Lower leg skin (tissue), 4 donors: ENCODE measurements at regions not wholly inside any gene's neighbourhood (a gene's known extent, or its start where the extent isn't known, plus 50 kb on each side); places are given as distances from the start of the nearest gene placed in this dataset.

Experiments
- DNase-seq, 2 donors: peaks; one replicate each; pipeline ENCODE4 v3.0.0-alpha.2; 2019; ENCODE audit warnings: low spot score in 2 of 2
- H3K4me3 ChIP-seq: fragments of 200-600 bp; sonication (generic); 2 replicates; pipeline ENCODE4 v1.5.1; 2017; ENCODE audit warnings: mild to moderate bottlenecking, low read depth; ENCODE audit not compliant: poor library complexity, severe bottlenecking
- CTCF ChIP-seq, 3 donors: fragments of 450-650 bp; IDR thresholded peaks; one replicate each; pipeline ENCODE4 v1.5.1; 2016; ENCODE audit warnings: antibody characterized with exemption in 3 of 3, mild to moderate bottlenecking in 3 of 3, moderate library complexity in 2 of 3
- POLR2A ChIP-seq, 2 donors: fragments of 450-650 bp; IDR thresholded peaks; one replicate each; pipeline ENCODE4 v1.6.1; 2016 to 2017; ENCODE audit warnings: antibody characterized with exemption in 2 of 2, mild to moderate bottlenecking in 1 of 2, moderate library complexity in 1 of 2
- WGBS, 2 donors: methylation state at CpG; one replicate each; pipeline ENCODE4 v1.1.5; 2018; 5-methylcytosine and 5-hydroxymethylcytosine counted together
- intact Hi-C: fragments of 100-400 bp; cut with DNase I; formaldehyde crosslinking; loops from one replicate; pipeline ENCODE4 v1.15.0; 2023; ENCODE audit warnings: low total_unique reads

GRCh38 chr13:48909056-48909389 is 66.7 kb upstream of the FNDC3A start:
- no peak for DNase-seq
- 39 to 41% methylated on average over 2 of the region's 2 CpGs for WGBS, 2 donors
- TF ChIP-seq POLR2A (IDR thresholded peaks at IDR 0.05) (no peak), CTCF (IDR thresholded peaks at IDR 0.05) (no peak)
- intact Hi-C loops = no loop called here
- H3K4me3 ChIP-seq = no peak overlapping the region

- TF ChIP-seq POLR2A (IDR thresholded peaks at IDR 0.05) = no peak
- TF ChIP-seq CTCF (IDR thresholded peaks at IDR 0.05) = no peak
- no peak for DNase-seq
- intact Hi-C loops = no loop called here
- H3K4me3 ChIP-seq = no peak overlapping the region
- WGBS, 2 donors = 38 to 40% methylated on average over 2 of the region's 2 CpGs
These were observed 65.0 kb upstream of the FNDC3A start for GRCh38 chr13:48910686-48911085.

- no peak for TF ChIP-seq POLR2A (IDR thresholded peaks at IDR 0.05)
- TF ChIP-seq CTCF (IDR thresholded peaks at IDR 0.05) = no peak
- DNase-seq = no peak
- no peak overlapping the region for H3K4me3 ChIP-seq
- intact Hi-C loops = no loop called here
- 71 to 77% methylated on average over 1 of the region's 1 CpG for WGBS, 2 donors
These were observed 56.0 kb upstream of the FNDC3A start for GRCh38 chr13:48919751-48920150.

- intact Hi-C loops = no loop called here
- no peak overlapping the region for H3K4me3 ChIP-seq
- 91 to 92% methylated on average over 6 of the region's 6 CpGs for WGBS, 2 donors
- DNase-seq = no peak
- TF ChIP-seq POLR2A (IDR thresholded peaks at IDR 0.05) (no peak), CTCF (IDR thresholded peaks at IDR 0.05) (no peak)
These were observed 55.0 kb upstream of the FNDC3A start for GRCh38 chr13:48920730-48921129.

- no peak for TF ChIP-seq POLR2A (IDR thresholded peaks at IDR 0.05)
- TF ChIP-seq CTCF (IDR thresholded peaks at IDR 0.05) = no peak
- WGBS, 2 donors = 87 to 88% methylated on average over 1 of the region's 1 CpG
- DNase-seq = no peak
- intact Hi-C loops = no loop called here
- no peak overlapping the region for H3K4me3 ChIP-seq
These were observed 52.3 kb upstream of the FNDC3A start for GRCh38 chr13:48923376-48923775.

GRCh38 chr13:48925001-48925400 is 50.7 kb upstream of the FNDC3A start:
- no peak for DNase-seq
- 87 to 95% methylated on average over 2 of the region's 2 CpGs for WGBS, 2 donors

More at GRCh38 chr13:48925001-48925400, 50.7 kb upstream of the FNDC3A start:
- H3K4me3 ChIP-seq = no peak overlapping the region
- TF ChIP-seq CTCF (IDR thresholded peaks at IDR 0.05) = no peak
- no peak for TF ChIP-seq POLR2A (IDR thresholded peaks at IDR 0.05)
- intact Hi-C loops = no loop called here
